Adrenal gland (tissue), 9 donors: ENCODE measurements at regions not wholly inside any gene's neighbourhood (a gene's known extent, or its start where the extent isn't known, plus 50 kb on each side); places are given as distances from the start of the nearest gene placed in this dataset.
"Not testable (repeated sequence)": the region's sequence is repeated elsewhere in the genome, so short reads cannot be mapped to it uniquely, and the experiment has no call there.

Experiments
- DNase-seq, 7 donors: peaks; one replicate each; pipeline ENCODE4 v3.0.0-alpha.2; 2019 to 2020
- H3K27ac ChIP-seq, 5 donors: fragments of 200-600 bp; sonication (generic) in 4 of 5; 1 replicate in 3 of 5; 2 replicates in 2 of 5; pipeline versions ENCODE4 v1.5.1 to v1.8.0; 2016 to 2020; ENCODE audit warnings: mild to moderate bottlenecking in 1 of 5
- H3K27me3 ChIP-seq: fragments of 200-600 bp; 2 replicates; pipeline ENCODE4 v1.8.0; 2021
- H3K36me3 ChIP-seq, 2 donors: fragments of 200-600 bp; replicated peaks in 1 of 2; 1 replicate in 1 of 2; 2 replicates in 1 of 2; pipeline versions ENCODE4 v1.5.1 to v1.8.0; 2018 to 2022
- H3K4me1 ChIP-seq, 2 donors: fragments of 200-600 bp; replicated peaks in 1 of 2; 1 replicate in 1 of 2; 2 replicates in 1 of 2; pipeline versions ENCODE4 v1.5.1 to v1.8.0; 2018 to 2021
- H3K4me3 ChIP-seq, 4 donors: fragments of 200-600 bp; sonication (generic) in 3 of 4; one replicate each; pipeline ENCODE4 v1.5.1; 2016 to 2018
- H3K9me3 ChIP-seq, 3 donors: fragments of 200-600 bp; sonication (generic) in 1 of 3; replicated peaks in 1 of 3; 1 replicate in 2 of 3; 2 replicates in 1 of 3; pipeline versions ENCODE4 v1.5.1 to v1.8.0; 2016 to 2021
- CTCF ChIP-seq, 6 experiments: fragments of 450-650 bp in 4 of 6; fragments of 200-600 bp in 2 of 6; sonication (generic) in 1 of 6; IDR thresholded peaks; 1 replicate in 5 of 6; 2 replicates in 1 of 6; pipeline versions ENCODE4 v1.5.1 to v1.8.0; 2016 to 2021; ENCODE audit warnings: antibody characterized with exemption in 6 of 6, mild to moderate bottlenecking in 2 of 6, moderate library complexity in 1 of 6
- POLR2A ChIP-seq, 2 donors: fragments of 450-650 bp; IDR thresholded peaks; one replicate each; pipeline ENCODE4 v1.6.1; 2017; ENCODE audit warnings: antibody characterized with exemption in 2 of 2, mild to moderate bottlenecking in 2 of 2, moderate library complexity in 1 of 2
- WGBS, 4 donors: extraction: QIAGEN DNeasy Blood & Tissue Kit in 2 of 4; methylation state at CpG; one replicate each; pipeline versions ENCODE4 v1.1.5 to v1.1.7; 2013 to 2017; 5-methylcytosine and 5-hydroxymethylcytosine counted together
- intact Hi-C, 2 donors: fragments of 100-400 bp; cut with DNase I; formaldehyde crosslinking; loops; one replicate each; pipeline versions ENCODE4 v1.14.1 to v1.15.0; 2022 to 2023
- donor health status: healthy with polysubstance abuse.
- donor health status: Bipolar disorder and iron deficiency.
- donor health status: DM: yes; HTN: yes; CAD: no.
- donor health status: DM: no; HTN: no; CAD: no.
- donor health status: DM: no; HTN: no; CAD: no.

GRCh38 chr6:137389150-137389704 is 105.0 kb downstream of the OLIG3 start:
- TF ChIP-seq POLR2A (IDR thresholded peaks at IDR 0.05) (no peak), CTCF (IDR thresholded peaks at IDR 0.05) (no peak)
- Histone ChIP-seq H3K36me3 (no peaks in the 10 kb centered on the region), H3K27ac (no peak overlapping the region), H3K4me3 (no peak overlapping the region), H3K4me1 (no peaks in the 10 kb centered on the region), H3K9me3 (no peaks in the 10 kb centered on the region), H3K27me3 (no peaks in the 10 kb centered on the region)
- peak in 3 of 7 donors; percentile 13 to 18 (median 14) for DNase-seq
- intact Hi-C loops = no loop called here
- WGBS, 4 donors = 39 to 44% (median 43%) methylated on average over 6 of the region's 6 CpGs

- Histone ChIP-seq H3K27ac (no peak overlapping the region), H3K4me1 (no peaks in the 10 kb centered on the region), H3K36me3 (no peaks in the 10 kb centered on the region), H3K9me3 (no peaks in the 10 kb centered on the region), H3K27me3 (no peaks in the 10 kb centered on the region), H3K4me3 (no peak overlapping the region)
- WGBS, 4 donors = 81 to 85% (median 84%) methylated on average over 10 of the region's 10 CpGs
- intact Hi-C loops = no loop called here
- TF ChIP-seq POLR2A (IDR thresholded peaks at IDR 0.05) (no peak), CTCF (IDR thresholded peaks at IDR 0.05) (no peak)
- no peak for DNase-seq
These were observed 107.0 kb downstream of the OLIG3 start for GRCh38 chr6:137387096-137387764.

GRCh38 chr6:137383287-137383686 is 110.9 kb downstream of the OLIG3 start:
- H3K27me3 ChIP-seq, H3K27ac ChIP-seq, H3K4me1 ChIP-seq, H3K4me3 ChIP-seq, H3K9me3 ChIP-seq, intact Hi-C loops, H3K36me3 ChIP-seq, DNase-seq: not testable (repeated sequence)
- 90 to 93% (median 91%) methylated on average over 6 of the region's 6 CpGs for WGBS, 4 donors

- Histone ChIP-seq H3K4me1 (no peaks in the 10 kb centered on the region), H3K9me3 (no peaks in the 10 kb centered on the region), H3K4me3 (no peak overlapping the region), H3K27me3 (peaks cover 3% of the 10 kb centered on the region), H3K36me3 (no peaks in the 10 kb centered on the region), H3K27ac (no peak overlapping the region)
- WGBS, 4 donors = 92 to 97% (median 95%) methylated on average over 2 of the region's 2 CpGs
- DNase-seq = no peak
- intact Hi-C loops = no loop called here
- TF ChIP-seq POLR2A (IDR thresholded peaks at IDR 0.05) (no peak), CTCF (IDR thresholded peaks at IDR 0.05) (no peak)
These were observed 116.2 kb downstream of the OLIG3 start for GRCh38 chr6:137378090-137378369.

- intact Hi-C loops = no loop called here
- H3K27me3 ChIP-seq = no peaks in the 10 kb centered on the region
- no peaks in the 10 kb centered on the region for H3K36me3 ChIP-seq
- no peak overlapping the region for H3K4me3 ChIP-seq
- no peak overlapping the region for H3K27ac ChIP-seq
- 80 to 93% (median 82%) methylated on average over 1 of the region's 1 CpG for WGBS, 4 donors
- H3K9me3 ChIP-seq = no peaks in the 10 kb centered on the region
- no peaks in the 10 kb centered on the region for H3K4me1 ChIP-seq
- TF ChIP-seq CTCF (IDR thresholded peaks at IDR 0.05) = no peak
- no peak for DNase-seq
These were observed 120.9 kb downstream of the OLIG3 start for GRCh38 chr6:137373296-137373695.
